ENCODE measurements at regions not wholly inside any gene's neighbourhood (a gene's known extent, or its start where the extent isn't known, plus 50 kb on each side); places are given as distances from the start of the nearest gene placed in this dataset.

DNA sequence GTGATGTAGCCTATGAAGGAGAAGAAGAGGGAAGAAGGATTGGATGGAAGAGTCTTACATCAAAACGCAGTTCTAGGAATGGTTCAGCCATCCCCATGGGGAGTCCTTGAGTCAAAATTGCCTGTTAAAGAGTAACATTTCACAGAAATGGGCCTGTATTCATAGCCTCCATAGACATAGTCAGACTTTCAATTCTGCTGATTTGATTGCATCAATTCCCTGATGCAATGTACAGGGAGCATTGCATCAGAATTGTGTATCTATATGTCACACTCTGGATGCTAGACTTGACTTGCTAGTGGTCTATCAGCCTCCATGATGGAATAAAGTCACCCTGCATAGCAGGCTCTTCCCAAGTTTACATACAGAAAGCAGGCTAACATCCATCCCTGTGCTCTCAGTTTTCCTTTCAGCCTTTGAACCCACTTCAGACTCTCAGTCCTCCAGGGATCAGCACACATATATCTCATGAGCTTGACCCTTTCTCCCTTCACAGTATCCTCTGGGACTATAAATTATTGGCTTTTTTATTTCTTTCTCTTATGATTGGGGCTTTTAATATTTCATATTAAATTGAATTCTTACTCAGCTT lies 1111.7 kb upstream of the B3GALT2 start:
- Histone ChIP-seq H3K4me3 (replicated peaks in 1 of 3; ENCODE audit: insufficient read depth in 1 of 3, low read depth in 1 of 3, low read length in 3 of 3) (no peak overlapping the region), H3K27ac (ENCODE audit: insufficient read depth, low read depth, low read length) (no peak overlapping the region), H3K4me1 (ENCODE audit: control insufficient read depth, extremely low read depth, insufficient read depth, low read length) (no peaks in the 10 kb centered on the region), H3K9me3 (replicated peaks; ENCODE audit: control insufficient read depth, insufficient read depth, low read length) (no peaks in the 10 kb centered on the region), H3K9ac (replicated peaks; ENCODE audit: extremely low read depth, insufficient read depth, low read length) (no peak overlapping the region), H3K79me2 (ENCODE audit: control insufficient read depth, insufficient read depth, low read length) (no peaks in the 10 kb centered on the region), H3K27me3 (ENCODE audit: control insufficient read depth in 2 of 2, insufficient read depth in 2 of 2, low read length in 2 of 2) (no peaks in the 10 kb centered on the region), H3K9me1 (replicated peaks; ENCODE audit: control insufficient read depth, extremely low read depth, insufficient read depth, low read length) (no peaks in the 10 kb centered on the region), H2AFZ (ENCODE audit: low read depth, low read length) (no peak overlapping the region), H4K20me1 (replicated peaks; ENCODE audit: control insufficient read depth, extremely low read depth, insufficient read depth, low read length) (no peaks in the 10 kb centered on the region), H3K36me3 (ENCODE audit: control insufficient read depth in 2 of 2, extremely low read depth in 1 of 2, insufficient read depth in 2 of 2, low read length in 2 of 2) (no peaks in the 10 kb centered on the region), H3K4me2 (ENCODE audit: insufficient read depth, low read length) (no peak overlapping the region)
- TF ChIP-seq, protein P1, sequence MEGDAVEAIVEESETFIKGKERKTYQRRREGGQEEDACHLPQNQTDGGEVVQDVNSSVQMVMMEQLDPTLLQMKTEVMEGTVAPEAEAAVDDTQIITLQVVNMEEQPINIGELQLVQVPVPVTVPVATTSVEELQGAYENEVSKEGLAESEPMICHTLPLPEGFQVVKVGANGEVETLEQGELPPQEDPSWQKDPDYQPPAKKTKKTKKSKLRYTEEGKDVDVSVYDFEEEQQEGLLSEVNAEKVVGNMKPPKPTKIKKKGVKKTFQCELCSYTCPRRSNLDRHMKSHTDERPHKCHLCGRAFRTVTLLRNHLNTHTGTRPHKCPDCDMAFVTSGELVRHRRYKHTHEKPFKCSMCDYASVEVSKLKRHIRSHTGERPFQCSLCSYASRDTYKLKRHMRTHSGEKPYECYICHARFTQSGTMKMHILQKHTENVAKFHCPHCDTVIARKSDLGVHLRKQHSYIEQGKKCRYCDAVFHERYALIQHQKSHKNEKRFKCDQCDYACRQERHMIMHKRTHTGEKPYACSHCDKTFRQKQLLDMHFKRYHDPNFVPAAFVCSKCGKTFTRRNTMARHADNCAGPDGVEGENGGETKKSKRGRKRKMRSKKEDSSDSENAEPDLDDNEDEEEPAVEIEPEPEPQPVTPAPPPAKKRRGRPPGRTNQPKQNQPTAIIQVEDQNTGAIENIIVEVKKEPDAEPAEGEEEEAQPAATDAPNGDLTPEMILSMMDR (IDR thresholded peaks at IDR 0.05; ENCODE audit: extremely low read depth in 1 of 2, insufficient read depth in 1 of 2, low read depth in 1 of 2, low read length in 2 of 2), result no peak
- no peak for TF ChIP-seq POLR2AphosphoS5 (IDR thresholded peaks at IDR 0.05; ENCODE audit: insufficient read depth, low read depth, low read length)
- TF ChIP-seq MYC (IDR thresholded peaks at IDR 0.05; ENCODE audit: low read depth, low read length), result no peak
- TF ChIP-seq POLR2A (IDR thresholded peaks at IDR 0.05; ENCODE audit: low read depth, low read length), result no peak
- TF ChIP-seq, protein P2, sequence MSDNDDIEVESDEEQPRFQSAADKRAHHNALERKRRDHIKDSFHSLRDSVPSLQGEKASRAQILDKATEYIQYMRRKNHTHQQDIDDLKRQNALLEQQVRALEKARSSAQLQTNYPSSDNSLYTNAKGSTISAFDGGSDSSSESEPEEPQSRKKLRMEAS (IDR thresholded peaks at IDR 0.05; ENCODE audit: insufficient read depth, insufficient read length), result no peak
- no peak for TF ChIP-seq FOS (IDR thresholded peaks at IDR 0.05; ENCODE audit: borderline replicate concordance, insufficient read depth, low read length)
- TF ChIP-seq JUN (IDR thresholded peaks at IDR 0.05; ENCODE audit: borderline replicate concordance, insufficient read depth, insufficient read length, low read depth), result no peak
- no peak for TF ChIP-seq GATA2 (IDR thresholded peaks at IDR 0.05; ENCODE audit: insufficient read depth, insufficient read length, low read depth, low read length)
- no peak for TF ChIP-seq EZH2 (IDR thresholded peaks at IDR 0.05; ENCODE audit: borderline replicate concordance, low read depth, low read length, severe bottlenecking)
- DNase-seq (ENCODE audit: low read depth, low spot score), result no peak
- CTCF ChIA-PET, result no interaction called here
- POLR2A ChIA-PET, result no interaction called here
- dilution Hi-C loops (cut with MboI; ENCODE audit: extremely low pct_ligation_motif_present, low sequenced_read_pairs) (no loop called here), intact Hi-C loops (cut with micrococcal nuclease) (no loop called here)
- no TSS peak for BruUV-seq (replicated peaks)
- FAIRE-seq, result no peak
